ENCODE measurements at regions not wholly inside any gene's neighbourhood (a gene's known extent, or its start where the extent isn't known, plus 50 kb on each side); places are given as distances from the start of the nearest gene placed in this dataset.
"Not testable (repeated sequence)": the region's sequence is repeated elsewhere in the genome, so short reads cannot be mapped to it uniquely, and the experiment has no call there.

GRCh38 chr2:117383997-117384396 lies 430.5 kb upstream of the DDX18 start:
- TF ChIP-seq, protein P1, sequence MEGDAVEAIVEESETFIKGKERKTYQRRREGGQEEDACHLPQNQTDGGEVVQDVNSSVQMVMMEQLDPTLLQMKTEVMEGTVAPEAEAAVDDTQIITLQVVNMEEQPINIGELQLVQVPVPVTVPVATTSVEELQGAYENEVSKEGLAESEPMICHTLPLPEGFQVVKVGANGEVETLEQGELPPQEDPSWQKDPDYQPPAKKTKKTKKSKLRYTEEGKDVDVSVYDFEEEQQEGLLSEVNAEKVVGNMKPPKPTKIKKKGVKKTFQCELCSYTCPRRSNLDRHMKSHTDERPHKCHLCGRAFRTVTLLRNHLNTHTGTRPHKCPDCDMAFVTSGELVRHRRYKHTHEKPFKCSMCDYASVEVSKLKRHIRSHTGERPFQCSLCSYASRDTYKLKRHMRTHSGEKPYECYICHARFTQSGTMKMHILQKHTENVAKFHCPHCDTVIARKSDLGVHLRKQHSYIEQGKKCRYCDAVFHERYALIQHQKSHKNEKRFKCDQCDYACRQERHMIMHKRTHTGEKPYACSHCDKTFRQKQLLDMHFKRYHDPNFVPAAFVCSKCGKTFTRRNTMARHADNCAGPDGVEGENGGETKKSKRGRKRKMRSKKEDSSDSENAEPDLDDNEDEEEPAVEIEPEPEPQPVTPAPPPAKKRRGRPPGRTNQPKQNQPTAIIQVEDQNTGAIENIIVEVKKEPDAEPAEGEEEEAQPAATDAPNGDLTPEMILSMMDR (IDR thresholded peaks at IDR 0.05), result not testable (repeated sequence)
- TF ChIP-seq POLR2A (IDR thresholded peaks at IDR 0.05), result not testable (repeated sequence)
